Breast epithelium (tissue), 3 donors: ENCODE measurements at regions not wholly inside any gene's neighbourhood (a gene's known extent, or its start where the extent isn't known, plus 50 kb on each side); places are given as distances from the start of the nearest gene placed in this dataset.

Experiments used
- POLR2A ChIP-seq: fragments of 450-650 bp; IDR thresholded peaks from one replicate; pipeline ENCODE4 v1.6.1; 2016; ENCODE audit warnings: antibody characterized with exemption, mild to moderate bottlenecking, moderate library complexity
- POLR2AphosphoS5 ChIP-seq, 3 donors: sonication (generic); formaldehyde crosslinking; IDR thresholded peaks; one replicate each; pipeline ENCODE4 v1.6.1; 2017; ENCODE audit warnings: antibody characterized with exemption in 3 of 3
- TF ChIP-seq, protein P1 (sequence below), 3 donors: fragments of 450-650 bp; IDR thresholded peaks; one replicate each; pipeline ENCODE4 v1.5.1; 2016 to 2017; ENCODE audit warnings: antibody characterized with exemption in 3 of 3, mild to moderate bottlenecking in 3 of 3, moderate library complexity in 3 of 3

DNA sequence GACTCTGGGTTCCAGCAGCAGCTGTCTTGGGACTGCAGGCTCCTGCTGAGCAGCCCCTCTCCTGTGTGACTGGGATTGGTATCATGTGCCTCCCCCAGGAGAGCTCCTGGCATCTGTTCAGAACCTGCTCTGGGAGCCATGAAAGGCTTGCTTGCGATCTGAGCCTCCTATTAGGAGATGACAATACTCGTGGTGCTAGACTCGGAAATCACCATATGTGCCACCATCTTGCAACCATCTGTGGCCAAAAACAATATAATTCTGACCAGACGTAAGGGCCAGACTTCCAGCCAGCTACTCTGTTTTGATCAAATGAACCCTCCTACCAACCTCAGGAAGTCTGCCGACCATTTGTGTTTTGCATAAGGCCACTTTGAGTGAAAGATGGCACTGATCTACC is 484.7 kb downstream of the IRS2 start:
- TF ChIP-seq, protein P1, sequence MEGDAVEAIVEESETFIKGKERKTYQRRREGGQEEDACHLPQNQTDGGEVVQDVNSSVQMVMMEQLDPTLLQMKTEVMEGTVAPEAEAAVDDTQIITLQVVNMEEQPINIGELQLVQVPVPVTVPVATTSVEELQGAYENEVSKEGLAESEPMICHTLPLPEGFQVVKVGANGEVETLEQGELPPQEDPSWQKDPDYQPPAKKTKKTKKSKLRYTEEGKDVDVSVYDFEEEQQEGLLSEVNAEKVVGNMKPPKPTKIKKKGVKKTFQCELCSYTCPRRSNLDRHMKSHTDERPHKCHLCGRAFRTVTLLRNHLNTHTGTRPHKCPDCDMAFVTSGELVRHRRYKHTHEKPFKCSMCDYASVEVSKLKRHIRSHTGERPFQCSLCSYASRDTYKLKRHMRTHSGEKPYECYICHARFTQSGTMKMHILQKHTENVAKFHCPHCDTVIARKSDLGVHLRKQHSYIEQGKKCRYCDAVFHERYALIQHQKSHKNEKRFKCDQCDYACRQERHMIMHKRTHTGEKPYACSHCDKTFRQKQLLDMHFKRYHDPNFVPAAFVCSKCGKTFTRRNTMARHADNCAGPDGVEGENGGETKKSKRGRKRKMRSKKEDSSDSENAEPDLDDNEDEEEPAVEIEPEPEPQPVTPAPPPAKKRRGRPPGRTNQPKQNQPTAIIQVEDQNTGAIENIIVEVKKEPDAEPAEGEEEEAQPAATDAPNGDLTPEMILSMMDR (IDR thresholded peaks at IDR 0.05): no peak
- TF ChIP-seq POLR2A (no peak), POLR2AphosphoS5 (IDR thresholded peaks at IDR 0.05) (no peak)
